Posterior cingulate gyrus (tissue), 11 donors: ENCODE measurements at regions not wholly inside any gene's neighbourhood (a gene's known extent, or its start where the extent isn't known, plus 50 kb on each side); places are given as distances from the start of the nearest gene placed in this dataset.

Experiments
- DNase-seq, 10 donors: peaks; one replicate each; pipeline versions ENCODE4 v3.0.0 to v3.0.0-alpha.2; 2020 to 2021; ENCODE audit warnings: mixed read lengths in 3 of 10
- intact Hi-C: fragments of 100-400 bp; cut with DNase I; formaldehyde crosslinking; loops from one replicate; pipeline ENCODE4 v1.15.1; 2023

GRCh38 chr1:4603295-4604110 lies 50.9 kb upstream of the AJAP1 start:
- DNase-seq, result peak in 3 of 10 donors; percentile 15 to 93 (median 47)
- intact Hi-C loops, result no loop called here
